ENCODE measurements at regions not wholly inside any gene's neighbourhood (a gene's known extent, or its start where the extent isn't known, plus 50 kb on each side); places are given as distances from the start of the nearest gene placed in this dataset.
"Not testable (repeated sequence)": the region's sequence is repeated elsewhere in the genome, so short reads cannot be mapped to it uniquely, and the experiment has no call there.

- Histone ChIP-seq H3K4me1 (ENCODE audit: control insufficient read depth in 1 of 2, insufficient read depth in 2 of 2, low read length in 2 of 2) (no peaks in the 10 kb centered on the region), H3K4me3 (ENCODE audit: low read depth in 1 of 2, low read length in 2 of 2) (no peak overlapping the region), H3K27ac (ENCODE audit: low read depth, low read length) (no peak overlapping the region), H3K9me3 (ENCODE audit: control insufficient read depth in 1 of 2, low read length in 2 of 2) (no peaks in the 10 kb centered on the region), H3K9ac (ENCODE audit: low read depth in 1 of 2, low read length in 2 of 2) (no peak overlapping the region), H3K27me3 (ENCODE audit: control insufficient read depth in 1 of 2, insufficient read depth in 2 of 2, low read length in 2 of 2) (no peaks in the 10 kb centered on the region), H3K36me3 (ENCODE audit: control insufficient read depth in 1 of 2, insufficient read depth in 2 of 2, low read length in 2 of 2) (no peaks in the 10 kb centered on the region)
Observed at GRCh38 chr10:93226619-93227018, 152.9 kb downstream of the CYP26A1 start.

GRCh38 chr10:93230596-93230995 is 156.9 kb downstream of the CYP26A1 start:
- not testable (repeated sequence) for H3K36me3 ChIP-seq (ENCODE audit: control insufficient read depth in 1 of 2, insufficient read depth in 2 of 2, low read length in 2 of 2); H3K27me3 ChIP-seq (ENCODE audit: control insufficient read depth in 1 of 2, insufficient read depth in 2 of 2, low read length in 2 of 2); H3K4me1 ChIP-seq (ENCODE audit: control insufficient read depth in 1 of 2, insufficient read depth in 2 of 2, low read length in 2 of 2); H3K9ac ChIP-seq (ENCODE audit: low read depth in 1 of 2, low read length in 2 of 2); H3K9me3 ChIP-seq (ENCODE audit: control insufficient read depth in 1 of 2, low read length in 2 of 2); H3K4me3 ChIP-seq (ENCODE audit: low read depth in 1 of 2, low read length in 2 of 2); H3K27ac ChIP-seq (ENCODE audit: low read depth, low read length)

- not testable (repeated sequence) for H3K9ac ChIP-seq (ENCODE audit: low read depth in 1 of 2, low read length in 2 of 2); H3K9me3 ChIP-seq (ENCODE audit: control insufficient read depth in 1 of 2, low read length in 2 of 2); H3K27ac ChIP-seq (ENCODE audit: low read depth, low read length); H3K4me1 ChIP-seq (ENCODE audit: control insufficient read depth in 1 of 2, insufficient read depth in 2 of 2, low read length in 2 of 2); H3K4me3 ChIP-seq (ENCODE audit: low read depth in 1 of 2, low read length in 2 of 2); H3K36me3 ChIP-seq (ENCODE audit: control insufficient read depth in 1 of 2, insufficient read depth in 2 of 2, low read length in 2 of 2); H3K27me3 ChIP-seq (ENCODE audit: control insufficient read depth in 1 of 2, insufficient read depth in 2 of 2, low read length in 2 of 2)
Observed at GRCh38 chr10:93232159-93232558, 158.5 kb downstream of the CYP26A1 start.

GRCh38 chr10:93234940-93235339 is 161.2 kb downstream of the CYP26A1 start:
- not testable (repeated sequence) for H3K9ac ChIP-seq (ENCODE audit: low read depth in 1 of 2, low read length in 2 of 2); H3K36me3 ChIP-seq (ENCODE audit: control insufficient read depth in 1 of 2, insufficient read depth in 2 of 2, low read length in 2 of 2); H3K27me3 ChIP-seq (ENCODE audit: control insufficient read depth in 1 of 2, insufficient read depth in 2 of 2, low read length in 2 of 2); H3K4me1 ChIP-seq (ENCODE audit: control insufficient read depth in 1 of 2, insufficient read depth in 2 of 2, low read length in 2 of 2); H3K9me3 ChIP-seq (ENCODE audit: control insufficient read depth in 1 of 2, low read length in 2 of 2); H3K4me3 ChIP-seq (ENCODE audit: low read depth in 1 of 2, low read length in 2 of 2); H3K27ac ChIP-seq (ENCODE audit: low read depth, low read length)

- no peak overlapping the region for H3K27ac ChIP-seq (ENCODE audit: low read depth, low read length)
- no peak overlapping the region for H3K9ac ChIP-seq (ENCODE audit: low read depth in 1 of 2, low read length in 2 of 2)
- H3K27me3 ChIP-seq (ENCODE audit: control insufficient read depth in 1 of 2, insufficient read depth in 2 of 2, low read length in 2 of 2) = no peaks in the 10 kb centered on the region
Observed at GRCh38 chr10:93235686-93236085, 162.0 kb downstream of the CYP26A1 start.

GRCh38 chr10:93236393-93237040 is 162.8 kb downstream of the CYP26A1 start:
- no peak overlapping the region for H3K27ac ChIP-seq (ENCODE audit: low read depth, low read length)

More at GRCh38 chr10:93235686-93236085, 162.0 kb downstream of the CYP26A1 start:
- H3K4me3 ChIP-seq (ENCODE audit: low read depth in 1 of 2, low read length in 2 of 2) = no peak overlapping the region
- no peaks in the 10 kb centered on the region for H3K9me3 ChIP-seq (ENCODE audit: control insufficient read depth in 1 of 2, low read length in 2 of 2)
- H3K4me1 ChIP-seq (ENCODE audit: control insufficient read depth in 1 of 2, insufficient read depth in 2 of 2, low read length in 2 of 2) = no peaks in the 10 kb centered on the region
- H3K36me3 ChIP-seq (ENCODE audit: control insufficient read depth in 1 of 2, insufficient read depth in 2 of 2, low read length in 2 of 2) = no peaks in the 10 kb centered on the region

GRCh38 chr10:93245147-93245546 is 171.5 kb downstream of the CYP26A1 start:
- H3K9me3 ChIP-seq (ENCODE audit: control insufficient read depth in 1 of 2, low read length in 2 of 2) = no peaks in the 10 kb centered on the region
- no peaks in the 10 kb centered on the region for H3K27me3 ChIP-seq (ENCODE audit: control insufficient read depth in 1 of 2, insufficient read depth in 2 of 2, low read length in 2 of 2)
- no peaks in the 10 kb centered on the region for H3K4me1 ChIP-seq (ENCODE audit: control insufficient read depth in 1 of 2, insufficient read depth in 2 of 2, low read length in 2 of 2)

More at GRCh38 chr10:93236393-93237040, 162.8 kb downstream of the CYP26A1 start:
- Histone ChIP-seq H3K9me3 (ENCODE audit: control insufficient read depth in 1 of 2, low read length in 2 of 2) (no peaks in the 10 kb centered on the region), H3K4me1 (ENCODE audit: control insufficient read depth in 1 of 2, insufficient read depth in 2 of 2, low read length in 2 of 2) (no peaks in the 10 kb centered on the region), H3K9ac (ENCODE audit: low read depth in 1 of 2, low read length in 2 of 2) (no peak overlapping the region), H3K36me3 (ENCODE audit: control insufficient read depth in 1 of 2, insufficient read depth in 2 of 2, low read length in 2 of 2) (no peaks in the 10 kb centered on the region), H3K4me3 (ENCODE audit: low read depth in 1 of 2, low read length in 2 of 2) (no peak overlapping the region), H3K27me3 (ENCODE audit: control insufficient read depth in 1 of 2, insufficient read depth in 2 of 2, low read length in 2 of 2) (no peaks in the 10 kb centered on the region)

GRCh38 chr10:93245779-93246178 is 172.1 kb downstream of the CYP26A1 start:
- H3K4me1 ChIP-seq (ENCODE audit: control insufficient read depth in 1 of 2, insufficient read depth in 2 of 2, low read length in 2 of 2) = no peaks in the 10 kb centered on the region
- H3K9ac ChIP-seq (ENCODE audit: low read depth in 1 of 2, low read length in 2 of 2) = no peak overlapping the region
- H3K36me3 ChIP-seq (ENCODE audit: control insufficient read depth in 1 of 2, insufficient read depth in 2 of 2, low read length in 2 of 2) = no peaks in the 10 kb centered on the region
- no peaks in the 10 kb centered on the region for H3K27me3 ChIP-seq (ENCODE audit: control insufficient read depth in 1 of 2, insufficient read depth in 2 of 2, low read length in 2 of 2)
- H3K9me3 ChIP-seq (ENCODE audit: control insufficient read depth in 1 of 2, low read length in 2 of 2) = no peaks in the 10 kb centered on the region
- H3K4me3 ChIP-seq (ENCODE audit: low read depth in 1 of 2, low read length in 2 of 2) = no peak overlapping the region
- H3K27ac ChIP-seq (ENCODE audit: low read depth, low read length) = no peak overlapping the region

More at GRCh38 chr10:93245147-93245546, 171.5 kb downstream of the CYP26A1 start:
- no peaks in the 10 kb centered on the region for H3K36me3 ChIP-seq (ENCODE audit: control insufficient read depth in 1 of 2, insufficient read depth in 2 of 2, low read length in 2 of 2)
- H3K27ac ChIP-seq (ENCODE audit: low read depth, low read length) = no peak overlapping the region
- H3K9ac ChIP-seq (ENCODE audit: low read depth in 1 of 2, low read length in 2 of 2) = no peak overlapping the region
- H3K4me3 ChIP-seq (ENCODE audit: low read depth in 1 of 2, low read length in 2 of 2) = no peak overlapping the region

- H3K27ac ChIP-seq (ENCODE audit: low read depth, low read length) = no peak overlapping the region
- no peak overlapping the region for H3K4me3 ChIP-seq (ENCODE audit: low read depth in 1 of 2, low read length in 2 of 2)
- H3K9me3 ChIP-seq (ENCODE audit: control insufficient read depth in 1 of 2, low read length in 2 of 2) = no peaks in the 10 kb centered on the region
- H3K27me3 ChIP-seq (ENCODE audit: control insufficient read depth in 1 of 2, insufficient read depth in 2 of 2, low read length in 2 of 2) = no peaks in the 10 kb centered on the region
- H3K4me1 ChIP-seq (ENCODE audit: control insufficient read depth in 1 of 2, insufficient read depth in 2 of 2, low read length in 2 of 2) = no peaks in the 10 kb centered on the region
- no peaks in the 10 kb centered on the region for H3K36me3 ChIP-seq (ENCODE audit: control insufficient read depth in 1 of 2, insufficient read depth in 2 of 2, low read length in 2 of 2)
- no peak overlapping the region for H3K9ac ChIP-seq (ENCODE audit: low read depth in 1 of 2, low read length in 2 of 2)
Observed at GRCh38 chr10:93248583-93249227, 175.0 kb downstream of the CYP26A1 start.

GRCh38 chr10:93250010-93250409 is 176.3 kb downstream of the CYP26A1 start:
- no peaks in the 10 kb centered on the region for H3K36me3 ChIP-seq (ENCODE audit: control insufficient read depth in 1 of 2, insufficient read depth in 2 of 2, low read length in 2 of 2)
- no peak overlapping the region for H3K27ac ChIP-seq (ENCODE audit: low read depth, low read length)
- H3K4me1 ChIP-seq (ENCODE audit: control insufficient read depth in 1 of 2, insufficient read depth in 2 of 2, low read length in 2 of 2) = no peaks in the 10 kb centered on the region
- no peaks in the 10 kb centered on the region for H3K9me3 ChIP-seq (ENCODE audit: control insufficient read depth in 1 of 2, low read length in 2 of 2)
- H3K9ac ChIP-seq (ENCODE audit: low read depth in 1 of 2, low read length in 2 of 2) = no peak overlapping the region
- no peak overlapping the region for H3K4me3 ChIP-seq (ENCODE audit: low read depth in 1 of 2, low read length in 2 of 2)
- no peaks in the 10 kb centered on the region for H3K27me3 ChIP-seq (ENCODE audit: control insufficient read depth in 1 of 2, insufficient read depth in 2 of 2, low read length in 2 of 2)

Measured in duodenal mucosa (tissue), 2 donors.